GM23338 (cell line): ENCODE measurements at regions not wholly inside any gene's neighbourhood (a gene's known extent, or its start where the extent isn't known, plus 50 kb on each side); places are given as distances from the start of the nearest gene placed in this dataset.

ENCODE experiments used
- ATAC-seq: fragments of 200-7000 bp; cut with Tn5 transposase; 3 replicates; pipeline ENCODE4 v1.9.1; 2020
- DNase-seq: peaks from one replicate; pipeline ENCODE4 v3.0.0-alpha.2; 2015; ENCODE audit warnings: low spot score
- H2AFZ ChIP-seq: fragments of 200-600 bp; sonication (generic); 2 replicates; pipeline ENCODE4 v1.8.0; 2016; ENCODE audit warnings: antibody characterized with exemption, mild to moderate bottlenecking, moderate library complexity
- H3F3A ChIP-seq: fragments of 200-600 bp; sonication (generic); replicated peaks from 2 replicates; pipeline ENCODE4 v1.8.0; 2017; ENCODE audit warnings: antibody characterized with exemption, mixed run types, low read depth
- H3K27ac ChIP-seq: fragments of 200-600 bp; sonication (generic); 2 replicates; pipeline ENCODE4 v1.6.1; 2016; ENCODE audit warnings: low read depth
- H3K27me3 ChIP-seq: fragments of 200-600 bp; sonication (generic); 2 replicates; pipeline ENCODE4 v1.8.0; 2016; ENCODE audit warnings: mild to moderate bottlenecking, mixed run types, moderate library complexity; ENCODE audit not compliant: insufficient read depth
- H3K36me3 ChIP-seq: fragments of 200-600 bp; sonication (generic); 2 replicates; pipeline ENCODE4 v1.8.0; 2016; ENCODE audit warnings: mild to moderate bottlenecking; ENCODE audit not compliant: insufficient read depth
- H3K4me1 ChIP-seq: fragments of 200-600 bp; sonication (generic); 2 replicates; pipeline ENCODE4 v1.8.0; 2016; ENCODE audit warnings: mild to moderate bottlenecking, moderate library complexity; ENCODE audit not compliant: insufficient read depth
- H3K4me2 ChIP-seq: fragments of 200-600 bp; sonication (generic); 2 replicates; pipeline ENCODE4 v1.7.1; 2017; ENCODE audit warnings: mixed run types
- H3K4me3 ChIP-seq: fragments of 200-600 bp; sonication (generic); 2 replicates; pipeline ENCODE4 v1.6.1; 2016; ENCODE audit warnings: mixed run types
- H3K79me2 ChIP-seq: fragments of 200-600 bp; sonication (generic); replicated peaks from 2 replicates; pipeline ENCODE4 v1.8.0; 2017; ENCODE audit warnings: mild to moderate bottlenecking; ENCODE audit not compliant: insufficient read depth
- H3K9me2 ChIP-seq: fragments of 200-600 bp; sonication (generic); 2 replicates; pipeline ENCODE4 v1.8.0; 2017; ENCODE audit not compliant: insufficient read depth
- H4K20me1 ChIP-seq: fragments of 200-600 bp; sonication (generic); replicated peaks from 2 replicates; pipeline ENCODE4 v1.8.0; 2017; ENCODE audit warnings: mild to moderate bottlenecking; ENCODE audit not compliant: insufficient read depth
- H3K27ac Mint-ChIP-seq: 2 replicates; pipeline ENCODE4 v1.8.0; 2020; ENCODE audit warnings: inconsistent platforms, mild to moderate bottlenecking, moderate library complexity, mixed read lengths
- H3K27me3 Mint-ChIP-seq: 3 replicates; pipeline ENCODE4 v1.8.0; 2022; ENCODE audit warnings: low read depth, mild to moderate bottlenecking, moderate library complexity, mixed read lengths, inconsistent platforms; ENCODE audit not compliant: insufficient read depth, poor library complexity
- H3K36me3 Mint-ChIP-seq: 3 replicates; pipeline ENCODE4 v1.8.0; 2021; ENCODE audit warnings: low read depth, mild to moderate bottlenecking, inconsistent platforms, moderate library complexity, mixed read lengths
- H3K4me1 Mint-ChIP-seq: 3 replicates; pipeline ENCODE4 v1.8.0; 2020; ENCODE audit warnings: mild to moderate bottlenecking, inconsistent platforms, mixed read lengths
- H3K4me3 Mint-ChIP-seq: 3 replicates; pipeline ENCODE4 v1.8.0; 2021; ENCODE audit warnings: moderate library complexity, mild to moderate bottlenecking, inconsistent platforms, mixed read lengths
- H3K9me3 Mint-ChIP-seq: 3 replicates; pipeline ENCODE4 v1.8.0; 2020; ENCODE audit warnings: moderate library complexity, mild to moderate bottlenecking, inconsistent platforms, mixed read lengths
- CREB1 ChIP-seq: fragments of 250-450 bp; sonication (Bioruptor Pico); IDR thresholded peaks from 2 replicates; pipeline ENCODE4 v1.5.0; 2020; ENCODE audit warnings: low read depth, mild to moderate bottlenecking, moderate library complexity
- CTCF ChIP-seq, 2 experiments: fragments of 200-600 bp in 1 of 2; sonication (generic) in 1 of 2; conservative IDR thresholded peaks; 2 replicates each; pipeline versions ENCODE4 v1.5.1 to v1.6.1; 2016 to 2017; ENCODE audit warnings: antibody characterized with exemption in 2 of 2, low read depth in 2 of 2, mild to moderate bottlenecking in 2 of 2, moderate library complexity in 1 of 2
- ETS1 ChIP-seq: IDR thresholded peaks from 2 replicates; pipeline ENCODE4 v1.6.1; 2016; ENCODE audit warnings: antibody characterized with exemption
- EZH2 ChIP-seq: fragments of 200-600 bp; sonication (generic); IDR thresholded peaks from one replicate; pipeline ENCODE4 v1.8.0; 2017; ENCODE audit warnings: antibody characterized with exemption, mild to moderate bottlenecking, low read depth; ENCODE audit not compliant: unreplicated experiment
- EZH2phosphoT487 ChIP-seq: fragments of 200-600 bp; sonication (generic); IDR thresholded peaks from one replicate; pipeline ENCODE4 v1.8.1; 2018; ENCODE audit warnings: antibody characterized with exemption; ENCODE audit not compliant: unreplicated experiment
- JUNB ChIP-seq: IDR thresholded peaks from one replicate; pipeline ENCODE4 v1.6.1; 2016; ENCODE audit warnings: antibody characterized with exemption; ENCODE audit not compliant: unreplicated experiment
- NANOG ChIP-seq: IDR thresholded peaks from 2 replicates; pipeline ENCODE4 v1.6.1; 2016; ENCODE audit warnings: antibody characterized with exemption, borderline replicate concordance
- POLR2AphosphoS5 ChIP-seq: IDR thresholded peaks from 2 replicates; pipeline ENCODE4 v1.6.1; 2016; ENCODE audit warnings: antibody characterized with exemption, low read depth
- REST ChIP-seq: IDR thresholded peaks from one replicate; pipeline ENCODE4 v1.6.1; 2018; ENCODE audit warnings: antibody characterized with exemption; ENCODE audit not compliant: unreplicated experiment
- STAT1 ChIP-seq: IDR thresholded peaks from one replicate; pipeline ENCODE4 v1.6.1; 2016; ENCODE audit warnings: antibody characterized with exemption; ENCODE audit not compliant: unreplicated experiment
- ZNF114 ChIP-seq: fragments of 250-450 bp; sonication (Bioruptor Pico); IDR thresholded peaks from 2 replicates; pipeline ENCODE4 v1.5.0; 2020; ENCODE audit warnings: mild to moderate bottlenecking, moderate library complexity
- ZNF331 ChIP-seq: fragments of 250-450 bp; sonication (Bioruptor Pico); IDR thresholded peaks from 2 replicates; pipeline ENCODE4 v1.5.0; 2020; ENCODE audit warnings: low read depth, mild to moderate bottlenecking, moderate library complexity
- ZNF462 ChIP-seq: fragments of 250-450 bp; sonication (Bioruptor Pico); IDR thresholded peaks from 2 replicates; pipeline ENCODE4 v1.5.0; 2020; ENCODE audit warnings: mild to moderate bottlenecking, moderate library complexity

GRCh38 chr12:59068436-59068835, 148.1 kb upstream of the LRIG3 start:
- Histone ChIP-seq H2AFZ (no peak overlapping the region; the same call in 1 of the 2 replicates), H4K20me1 (no peaks in the 10 kb centered on the region), H3K27ac (no peak overlapping the region), H3K4me1 (no peaks in the 10 kb centered on the region), H3K4me3 (no peak overlapping the region), H3K79me2 (no peaks in the 10 kb centered on the region), H3F3A (no peaks in the 10 kb centered on the region), H3K9me2 (no peaks in the 10 kb centered on the region), H3K36me3 (no peaks in the 10 kb centered on the region), H3K4me2 (no peak overlapping the region), H3K27me3 (no peaks in the 10 kb centered on the region)
- Mint-ChIP-seq H3K27ac (no peak overlapping the region), H3K9me3 (no peaks in the 10 kb centered on the region), H3K27me3 (no peaks in the 10 kb centered on the region), H3K36me3 (no peaks in the 10 kb centered on the region), H3K4me3 (no peak overlapping the region), H3K4me1 (no peaks in the 10 kb centered on the region)
- ATAC-seq: no peak
- DNase-seq: no peak
- TF ChIP-seq ZNF114 (CRISPR knock-in tag) (no peak), REST (no peak), ZNF462 (CRISPR knock-in tag) (no peak), EZH2phosphoT487 (no peak), STAT1 (no peak), EZH2 (no peak), CREB1 (no peak), CTCF (conservative IDR thresholded peaks at IDR 0.05; ENCODE audit: low read depth in 2 of 2) (no peak), POLR2AphosphoS5 (no peak), JUNB (no peak), NANOG (no peak), ZNF331 (CRISPR knock-in tag) (no peak), ETS1 (no peak)
